ENCODE measurements at regions not wholly inside any gene's neighbourhood (a gene's known extent, or its start where the extent isn't known, plus 50 kb on each side); places are given as distances from the start of the nearest gene placed in this dataset.

- FAIRE-seq, result no peak
Measured at GRCh38 chr16:88195911-88196465, 186.8 kb upstream of the ZNF469 start.

More at GRCh38 chr16:88195911-88196465, 186.8 kb upstream of the ZNF469 start:
- intact Hi-C loops (cut with micrococcal nuclease), result loop anchor here (10.0 kb wide), 1 partner anchor 49 kb away; no protein-coding TSS in a partner anchor
- POLR2A ChIA-PET, result no interaction called here
- no peaks in the 10 kb centered on the region for H3K27me3 ChIP-seq (ENCODE audit: control insufficient read depth in 2 of 2, insufficient read depth in 2 of 2, low read length in 2 of 2)
- H3K4me1 ChIP-seq (ENCODE audit: control insufficient read depth, extremely low read depth, insufficient read depth, low read length), result no peaks in the 10 kb centered on the region
- H3K36me3 ChIP-seq (ENCODE audit: control insufficient read depth in 2 of 2, extremely low read depth in 1 of 2, insufficient read depth in 2 of 2, low read length in 2 of 2), result no peaks in the 10 kb centered on the region
- no peak overlapping the region for H3K27ac ChIP-seq (ENCODE audit: insufficient read depth, low read depth, low read length)
- no peak overlapping the region for H3K4me3 ChIP-seq (replicated peaks in 1 of 3; ENCODE audit: insufficient read depth in 1 of 3, low read depth in 1 of 3, low read length in 3 of 3)
- no TSS peak for BruUV-seq (replicated peaks)
- H3K79me2 ChIP-seq (ENCODE audit: control insufficient read depth, insufficient read depth, low read length), result no peaks in the 10 kb centered on the region
- no peak overlapping the region for H2AFZ ChIP-seq (ENCODE audit: low read depth, low read length)
- no peak for TF ChIP-seq MAX (IDR thresholded peaks at IDR 0.05; ENCODE audit: insufficient read depth, insufficient read length)
- no peak for TF ChIP-seq EZH2 (IDR thresholded peaks at IDR 0.05; ENCODE audit: borderline replicate concordance, low read depth, low read length, severe bottlenecking)
- TF ChIP-seq FOS (IDR thresholded peaks at IDR 0.05; ENCODE audit: borderline replicate concordance, insufficient read depth, low read length), result no peak
- TF ChIP-seq POLR2A (IDR thresholded peaks at IDR 0.05; ENCODE audit: low read depth, low read length), result no peak
- TF ChIP-seq CTCF (IDR thresholded peaks at IDR 0.05; ENCODE audit: extremely low read depth in 1 of 2, insufficient read depth in 1 of 2, low read depth in 1 of 2, low read length in 2 of 2), result no peak
- no peak for TF ChIP-seq JUN (IDR thresholded peaks at IDR 0.05; ENCODE audit: borderline replicate concordance, insufficient read depth, insufficient read length, low read depth)
- H3K9ac ChIP-seq (replicated peaks; ENCODE audit: extremely low read depth, insufficient read depth, low read length), result no peak overlapping the region
- H3K9me3 ChIP-seq (replicated peaks; ENCODE audit: control insufficient read depth, insufficient read depth, low read length), result no peaks in the 10 kb centered on the region
- dilution Hi-C loops (cut with MboI; ENCODE audit: extremely low pct_ligation_motif_present, low sequenced_read_pairs), result no loop called here
- CTCF ChIA-PET, result interaction anchor here (1.2 to 2.4 kb wide), 5 partner anchors 187 to 242 kb away, joined by 3 to 10 read pairs (median 4); partner anchors contain the start of gene ZNF469
- no peaks in the 10 kb centered on the region for H4K20me1 ChIP-seq (replicated peaks; ENCODE audit: control insufficient read depth, extremely low read depth, insufficient read depth, low read length)
- H3K4me2 ChIP-seq (ENCODE audit: insufficient read depth, low read length), result no peak overlapping the region
- no peak for DNase-seq (ENCODE audit: low read depth, low spot score)
- no peaks in the 10 kb centered on the region for H3K9me1 ChIP-seq (replicated peaks; ENCODE audit: control insufficient read depth, extremely low read depth, insufficient read depth, low read length)
